Activated B cell treated with CpG ODN at 0.5 μM for 24 hours (primary cell): ENCODE measurements at regions not wholly inside any gene's neighbourhood (a gene's known extent, or its start where the extent isn't known, plus 50 kb on each side); places are given as distances from the start of the nearest gene placed in this dataset.

Experiments
- ATAC-seq: fragments of 200-7000 bp; cut with Tn5 transposase; one replicate; pipeline ENCODE4 v1.10.0; 2021; ENCODE audit warnings: low read depth, mild to moderate bottlenecking, moderate library complexity
- CTCF ChIA-PET: fragments of 350-600 bp; sonication (Branson Sonifier 250); formaldehyde crosslinking; loops from one replicate; lab custom pipeline; 2021; ENCODE audit warnings: antibody characterized with exemption; lab: Charles Lee
- POLR2A ChIA-PET: fragments of 350-600 bp; sonication (Branson Sonifier 250); formaldehyde crosslinking; loops from one replicate; lab custom pipeline; 2021; ENCODE audit warnings: antibody characterized with exemption; lab: Charles Lee
- DNase-seq: peaks from one replicate; pipeline ENCODE4 v3.0.0; 2022
- H3K27ac Mint-ChIP-seq: one replicate; pipeline ENCODE4 v1.8.0; 2020; ENCODE audit warnings: mixed read lengths
- H3K27me3 Mint-ChIP-seq: one replicate; pipeline ENCODE4 v1.8.0; 2021; ENCODE audit warnings: mixed read lengths
- H3K36me3 Mint-ChIP-seq: one replicate; pipeline ENCODE4 v1.8.0; 2021; ENCODE audit warnings: low read depth, mixed read lengths
- H3K4me1 Mint-ChIP-seq: one replicate; pipeline ENCODE4 v1.8.0; 2021; ENCODE audit warnings: mixed read lengths
- H3K4me3 Mint-ChIP-seq: one replicate; pipeline ENCODE4 v1.8.0; 2020; ENCODE audit warnings: mild to moderate bottlenecking, mixed read lengths
- H3K9me3 Mint-ChIP-seq: one replicate; pipeline ENCODE4 v1.8.0; 2020; ENCODE audit warnings: mixed read lengths
- CTCF ChIP-seq: fragments of 200-600 bp; IDR thresholded peaks from one replicate; pipeline ENCODE4 v1.8.0; 2022; ENCODE audit warnings: antibody characterized with exemption, mild to moderate bottlenecking
- intact Hi-C: fragments of 100-400 bp; cut with micrococcal nuclease; formaldehyde crosslinking; loops from one replicate; pipeline ENCODE4 v1.15.1; 2024

GRCh38 chr1:70571191-70571590 lies 160.1 kb downstream of the CTH start:
- TF ChIP-seq CTCF: no peak
- no peaks in the 10 kb centered on the region for H3K9me3 Mint-ChIP-seq
- POLR2A ChIA-PET: no interaction called here
- no peak overlapping the region for H3K4me3 Mint-ChIP-seq
- H3K27me3 Mint-ChIP-seq: no peaks in the 10 kb centered on the region
- ATAC-seq (no peak), DNase-seq (no peak)
- no peaks in the 10 kb centered on the region for H3K36me3 Mint-ChIP-seq
- CTCF ChIA-PET: no interaction called here
- no peak overlapping the region for H3K27ac Mint-ChIP-seq
- H3K4me1 Mint-ChIP-seq: no peaks in the 10 kb centered on the region
- intact Hi-C loops: no loop called here

DNA sequence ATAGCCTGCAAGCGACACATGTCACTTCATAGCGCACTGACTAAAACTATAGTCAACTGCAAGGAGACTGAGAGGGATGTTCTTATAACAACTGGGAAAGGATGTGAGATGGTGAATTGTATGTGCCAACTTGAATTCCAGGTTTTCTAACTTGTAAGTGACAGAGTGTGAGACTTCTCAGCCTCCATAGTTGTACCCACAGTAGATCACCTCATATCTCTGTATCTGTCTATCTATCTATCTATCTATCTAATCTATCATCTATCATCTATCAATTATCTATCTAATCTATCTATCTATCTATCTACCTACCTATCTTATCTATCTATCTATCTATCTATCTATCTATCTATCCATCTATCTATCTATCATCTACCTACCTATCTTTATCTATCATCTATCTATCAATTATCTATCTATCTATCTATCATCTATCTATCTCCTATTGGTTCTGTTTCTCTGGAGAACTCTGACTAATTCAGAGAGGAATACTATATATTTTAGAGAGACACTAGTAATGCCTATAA lies 162.3 kb downstream of the CTH start:
- no peaks in the 10 kb centered on the region for H3K9me3 Mint-ChIP-seq
- no peaks in the 10 kb centered on the region for H3K36me3 Mint-ChIP-seq
- POLR2A ChIA-PET: no interaction called here
- CTCF ChIA-PET: no interaction called here
- no peak for DNase-seq
- H3K4me1 Mint-ChIP-seq: no peaks in the 10 kb centered on the region
- H3K27ac Mint-ChIP-seq: no peak overlapping the region
- no peak for TF ChIP-seq CTCF
- no peak for ATAC-seq
- H3K27me3 Mint-ChIP-seq: no peaks in the 10 kb centered on the region
- intact Hi-C loops: no loop called here
- H3K4me3 Mint-ChIP-seq: no peak overlapping the region

- Mint-ChIP-seq H3K4me3 (no peak overlapping the region), H3K36me3 (no peaks in the 10 kb centered on the region), H3K27ac (no peak overlapping the region), H3K4me1 (no peaks in the 10 kb centered on the region), H3K9me3 (no peaks in the 10 kb centered on the region), H3K27me3 (no peaks in the 10 kb centered on the region)
- ChIA-PET POLR2A (no interaction called here), CTCF (no interaction called here)
- no peak for TF ChIP-seq CTCF
- DNase-seq (no peak), ATAC-seq (no peak)
- intact Hi-C loops: no loop called here
Observed at GRCh38 chr1:70581661-70582060, 170.6 kb downstream of the CTH start.

DNA sequence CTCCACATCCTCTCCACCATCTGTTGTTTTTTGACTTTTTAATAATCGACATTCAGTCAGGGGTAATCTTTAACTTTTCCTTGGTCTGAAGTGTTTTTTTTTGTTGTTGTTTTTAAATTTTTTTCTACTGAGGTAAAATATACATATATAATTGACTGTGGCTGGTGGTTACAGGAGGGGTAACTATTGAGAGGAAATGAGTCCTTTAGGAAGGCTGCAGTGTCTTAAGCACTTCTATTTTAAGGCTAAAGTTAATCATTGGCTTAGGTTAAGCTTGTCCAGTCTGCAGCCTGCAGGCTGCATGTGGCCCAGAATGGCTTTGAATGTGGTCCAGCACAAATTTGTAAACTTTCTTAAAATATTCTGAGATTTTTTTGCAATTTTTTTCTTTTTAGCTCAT lies 172.5 kb downstream of the CTH start:
- no peaks in the 10 kb centered on the region for H3K4me1 Mint-ChIP-seq
- CTCF ChIA-PET: no interaction called here
- H3K27me3 Mint-ChIP-seq: no peaks in the 10 kb centered on the region
- intact Hi-C loops: no loop called here
- no peaks in the 10 kb centered on the region for H3K9me3 Mint-ChIP-seq
- no peak overlapping the region for H3K27ac Mint-ChIP-seq
- POLR2A ChIA-PET: no interaction called here
- no peak for TF ChIP-seq CTCF
- DNase-seq: no peak
- H3K36me3 Mint-ChIP-seq: no peaks in the 10 kb centered on the region
- H3K4me3 Mint-ChIP-seq: no peak overlapping the region
- ATAC-seq: no peak

DNA sequence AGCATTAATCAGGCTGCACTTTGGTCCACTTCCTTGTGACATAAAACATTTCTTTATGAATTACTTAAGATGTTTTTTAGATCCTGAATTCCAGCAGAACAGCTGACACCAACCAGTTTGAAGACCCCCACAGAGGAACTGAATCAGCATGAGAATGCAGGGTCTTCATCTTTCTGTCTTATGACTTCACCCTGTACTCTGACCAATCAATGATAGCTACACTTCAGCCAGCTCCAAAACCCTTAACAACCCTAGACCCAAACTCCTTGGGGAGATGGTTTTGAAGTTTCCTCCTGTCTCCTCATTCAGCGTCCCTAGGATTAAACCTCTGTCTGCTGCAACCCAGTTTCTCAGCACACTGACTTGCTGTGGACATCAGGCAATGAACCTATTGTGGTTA lies 175.0 kb downstream of the CTH start:
- POLR2A ChIA-PET: no interaction called here
- Mint-ChIP-seq H3K9me3 (no peaks in the 10 kb centered on the region), H3K27me3 (no peaks in the 10 kb centered on the region), H3K36me3 (no peaks in the 10 kb centered on the region), H3K27ac (no peak overlapping the region), H3K4me1 (no peaks in the 10 kb centered on the region), H3K4me3 (no peak overlapping the region)
- DNase-seq (no peak), ATAC-seq (no peak)
- no peak for TF ChIP-seq CTCF
- intact Hi-C loops: no loop called here
- CTCF ChIA-PET: no interaction called here
